Sigmoid colon (tissue), 3 donors: ENCODE measurements at regions not wholly inside any gene's neighbourhood (a gene's known extent, or its start where the extent isn't known, plus 50 kb on each side); places are given as distances from the start of the nearest gene placed in this dataset.

Experiments used
- POLR2A ChIP-seq, 2 donors: fragments of 450-650 bp; IDR thresholded peaks; one replicate each; pipeline ENCODE4 v1.6.1; 2016; ENCODE audit warnings: antibody characterized with exemption in 2 of 2, mild to moderate bottlenecking in 2 of 2, moderate library complexity in 2 of 2
- TF ChIP-seq, protein P1 (sequence below), 4 experiments: fragments of 450-650 bp in 3 of 4; fragments of 200-600 bp in 1 of 4; IDR thresholded peaks; one replicate each; pipeline ENCODE4 v1.5.1; 2016 to 2019; ENCODE audit warnings: antibody characterized with exemption in 4 of 4, mild to moderate bottlenecking in 3 of 4, moderate library complexity in 2 of 4

DNA sequence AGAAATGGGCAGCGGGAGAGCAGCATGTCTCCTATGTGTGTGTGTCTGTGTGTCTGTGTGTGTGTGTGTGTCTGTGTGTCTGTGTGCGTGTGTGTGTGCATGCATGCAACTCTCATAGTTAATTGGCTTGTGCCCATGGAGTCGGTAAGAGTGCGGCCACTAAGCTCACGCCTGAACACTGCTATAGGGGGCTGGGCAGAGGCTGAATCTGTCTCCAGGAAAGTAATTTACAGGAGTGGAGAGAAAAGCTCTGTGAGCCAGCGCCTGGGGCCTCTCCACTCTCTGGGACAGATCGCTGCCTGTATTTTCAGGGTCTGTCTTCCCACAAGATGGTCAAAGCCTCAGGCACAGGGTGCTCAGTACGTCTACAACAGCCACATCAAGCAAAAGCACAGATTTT is 553.4 kb downstream of the TNS1 start:
- TF ChIP-seq, protein P1, sequence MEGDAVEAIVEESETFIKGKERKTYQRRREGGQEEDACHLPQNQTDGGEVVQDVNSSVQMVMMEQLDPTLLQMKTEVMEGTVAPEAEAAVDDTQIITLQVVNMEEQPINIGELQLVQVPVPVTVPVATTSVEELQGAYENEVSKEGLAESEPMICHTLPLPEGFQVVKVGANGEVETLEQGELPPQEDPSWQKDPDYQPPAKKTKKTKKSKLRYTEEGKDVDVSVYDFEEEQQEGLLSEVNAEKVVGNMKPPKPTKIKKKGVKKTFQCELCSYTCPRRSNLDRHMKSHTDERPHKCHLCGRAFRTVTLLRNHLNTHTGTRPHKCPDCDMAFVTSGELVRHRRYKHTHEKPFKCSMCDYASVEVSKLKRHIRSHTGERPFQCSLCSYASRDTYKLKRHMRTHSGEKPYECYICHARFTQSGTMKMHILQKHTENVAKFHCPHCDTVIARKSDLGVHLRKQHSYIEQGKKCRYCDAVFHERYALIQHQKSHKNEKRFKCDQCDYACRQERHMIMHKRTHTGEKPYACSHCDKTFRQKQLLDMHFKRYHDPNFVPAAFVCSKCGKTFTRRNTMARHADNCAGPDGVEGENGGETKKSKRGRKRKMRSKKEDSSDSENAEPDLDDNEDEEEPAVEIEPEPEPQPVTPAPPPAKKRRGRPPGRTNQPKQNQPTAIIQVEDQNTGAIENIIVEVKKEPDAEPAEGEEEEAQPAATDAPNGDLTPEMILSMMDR (IDR thresholded peaks at IDR 0.05) = no peak
- no peak for TF ChIP-seq POLR2A (IDR thresholded peaks at IDR 0.05)
